AG09319 (cell line): ENCODE measurements at regions not wholly inside any gene's neighbourhood (a gene's known extent, or its start where the extent isn't known, plus 50 kb on each side); places are given as distances from the start of the nearest gene placed in this dataset.

Experiments
- DNase-seq: peaks from one replicate; pipeline ENCODE4 v3.0.0-alpha.2; 2010; ENCODE audit warnings: low read depth; ENCODE audit errors: extremely low read depth
- CTCF ChIP-seq: IDR thresholded peaks from 2 replicates; pipeline ENCODE4 v1.5.1; 2011; ENCODE audit warnings: low read depth, mild to moderate bottlenecking, inconsistent platforms, low read length, moderate library complexity

- no peak for TF ChIP-seq CTCF
- no peak for DNase-seq
These were observed 540.4 kb upstream of the NBEA start for GRCh38 chr13:34401696-34402095.

- DNase-seq, result no peak
- TF ChIP-seq CTCF, result no peak
These were observed 536.5 kb upstream of the NBEA start for GRCh38 chr13:34405410-34406181.

- no peak for DNase-seq
- TF ChIP-seq CTCF, result no peak
These were observed 533.4 kb upstream of the NBEA start for GRCh38 chr13:34408640-34409039.

GRCh38 chr13:34409496-34410182 is 532.4 kb upstream of the NBEA start:
- no peak for DNase-seq
- no peak for TF ChIP-seq CTCF

GRCh38 chr13:34410678-34411077 is 531.4 kb upstream of the NBEA start:
- TF ChIP-seq CTCF, result no peak
- DNase-seq, result no peak

GRCh38 chr13:34411177-34411576 is 530.9 kb upstream of the NBEA start:
- DNase-seq, result no peak
- no peak for TF ChIP-seq CTCF

GRCh38 chr13:34411894-34412293 is 530.2 kb upstream of the NBEA start:
- DNase-seq, result no peak

More at GRCh38 chr13:34411894-34412293, 530.2 kb upstream of the NBEA start:
- TF ChIP-seq CTCF, result no peak
